Body of pancreas (tissue), 4 donors: ENCODE measurements at regions not wholly inside any gene's neighbourhood (a gene's known extent, or its start where the extent isn't known, plus 50 kb on each side); places are given as distances from the start of the nearest gene placed in this dataset.
A peak's percentile ranks its signal among the peaks of the same experiment; 100 is the strongest.

Source experiments
- ATAC-seq: fragments of 150-250 bp; one replicate; pipeline ENCODE4 v1.9.1; 2016
- DNase-seq, 4 donors: peaks; one replicate each; pipeline ENCODE4 v3.0.0-alpha.2; 2019
- H3K27ac ChIP-seq, 4 donors: fragments of 200-600 bp; sonication (generic); 1 replicate in 3 of 4; 2 replicates in 1 of 4; pipeline versions ENCODE4 v1.5.1 to v1.6.1; 2016 to 2019; ENCODE audit warnings: mild to moderate bottlenecking in 1 of 4, mixed read lengths in 1 of 4, moderate library complexity in 1 of 4
- H3K27me3 ChIP-seq, 2 donors: fragments of 200-600 bp; sonication (generic); one replicate each; pipeline ENCODE4 v1.6.0; 2016; ENCODE audit warnings: mild to moderate bottlenecking in 1 of 2
- H3K36me3 ChIP-seq, 2 donors: fragments of 200-600 bp; sonication (generic); replicated peaks in 1 of 2; 2 replicates each; pipeline ENCODE4 v1.5.1; 2016; ENCODE audit warnings: low read depth in 2 of 2; ENCODE audit not compliant: insufficient read depth in 1 of 2
- H3K4me1 ChIP-seq: fragments of 200-600 bp; sonication (generic); one replicate; pipeline ENCODE4 v1.6.0; 2016
- H3K4me3 ChIP-seq, 2 donors: fragments of 200-600 bp; sonication (generic); 1 replicate in 1 of 2; 2 replicates in 1 of 2; pipeline ENCODE4 v1.5.1; 2016 to 2019
- H3K9me3 ChIP-seq, 3 donors: fragments of 200-600 bp; sonication (generic); 1 replicate in 2 of 3; 2 replicates in 1 of 3; pipeline ENCODE4 v1.5.1; 2016
- CTCF ChIP-seq, 7 experiments: fragments of 450-650 bp in 4 of 7; fragments of 200-600 bp in 3 of 7; sonication (generic) in 3 of 7; IDR thresholded peaks; one replicate each; pipeline ENCODE4 v1.5.1; 2016 to 2019; ENCODE audit warnings: antibody characterized with exemption in 7 of 7
- POLR2A ChIP-seq, 3 donors: fragments of 450-650 bp; IDR thresholded peaks; one replicate each; pipeline ENCODE4 v1.6.1; 2016; ENCODE audit warnings: antibody characterized with exemption in 3 of 3, mild to moderate bottlenecking in 2 of 3
- WGBS, 2 donors: methylation state at CpG; one replicate each; pipeline ENCODE4 v1.1.5; 2017; 5-methylcytosine and 5-hydroxymethylcytosine counted together
- intact Hi-C: fragments of 100-400 bp; cut with DNase I; formaldehyde crosslinking; loops from one replicate; pipeline ENCODE4 v1.15.1; 2023

- intact Hi-C loops: no loop called here
- H3K4me3 ChIP-seq: no peak overlapping the region
These were observed 168.1 kb upstream of the NCK2 start for GRCh38 chr2:105576440-105577241.

GRCh38 chr2:105576050-105576439, 168.7 kb upstream of the NCK2 start:
- Histone ChIP-seq H3K4me1 (peaks cover 5% of the 10 kb centered on the region), H3K27ac (peak overlapping the region in 1 of 4 donors; percentile 64), H3K4me3 (no peak overlapping the region), H3K9me3 (no peaks in the 10 kb centered on the region), H3K36me3 (no peaks in the 10 kb centered on the region), H3K27me3 (no peaks in the 10 kb centered on the region)
- no peak for TF ChIP-seq CTCF (IDR thresholded peaks at IDR 0.05)
- no peak for TF ChIP-seq POLR2A (IDR thresholded peaks at IDR 0.05)
- ATAC-seq: peak; percentile 12
- intact Hi-C loops: no loop called here
- DNase-seq: no peak
- 15 to 25% methylated on average over 12 to 13 of the region's 13 CpGs for WGBS, 2 donors

More at GRCh38 chr2:105576440-105577241, 168.1 kb upstream of the NCK2 start:
- Histone ChIP-seq H3K4me1 (peaks cover 5% of the 10 kb centered on the region), H3K27ac (peak overlapping the region; percentile 6 to 79 (median 64)), H3K9me3 (no peaks in the 10 kb centered on the region), H3K36me3 (no peaks in the 10 kb centered on the region), H3K27me3 (no peaks in the 10 kb centered on the region)
- no peak for TF ChIP-seq POLR2A (IDR thresholded peaks at IDR 0.05)
- TF ChIP-seq CTCF (IDR thresholded peaks at IDR 0.05): peak in 6 of 7 experiments; percentile 56 to 78 (median 74)
- WGBS, 2 donors: 28 to 29% methylated on average over 11 to 12 of the region's 12 CpGs
- peak; percentile 77 for ATAC-seq
- DNase-seq: peak in 1 of 4 donors; percentile 27

GRCh38 chr2:105575499-105576025, 169.2 kb upstream of the NCK2 start:
- Histone ChIP-seq H3K27ac (no peak overlapping the region), H3K4me1 (peaks cover 5% of the 10 kb centered on the region), H3K36me3 (no peaks in the 10 kb centered on the region), H3K9me3 (no peaks in the 10 kb centered on the region), H3K27me3 (no peaks in the 10 kb centered on the region), H3K4me3 (no peak overlapping the region)
- intact Hi-C loops: no loop called here
- no peak for ATAC-seq
- no peak for TF ChIP-seq CTCF (IDR thresholded peaks at IDR 0.05)
- TF ChIP-seq POLR2A (IDR thresholded peaks at IDR 0.05): no peak
- DNase-seq: no peak
- 48 to 57% methylated on average over 9 of the region's 9 CpGs for WGBS, 2 donors

GRCh38 chr2:105574796-105575344, 169.8 kb upstream of the NCK2 start:
- DNase-seq (no peak), ATAC-seq (no peak)
- Histone ChIP-seq H3K27me3 (no peaks in the 10 kb centered on the region), H3K9me3 (no peaks in the 10 kb centered on the region), H3K4me3 (no peak overlapping the region), H3K27ac (no peak overlapping the region), H3K4me1 (peaks cover 5% of the 10 kb centered on the region), H3K36me3 (no peaks in the 10 kb centered on the region)
- intact Hi-C loops: no loop called here
- TF ChIP-seq CTCF (IDR thresholded peaks at IDR 0.05): no peak
- no peak for TF ChIP-seq POLR2A (IDR thresholded peaks at IDR 0.05)
- 72 to 83% methylated on average over 2 of the region's 2 CpGs for WGBS, 2 donors
